ENCODE measurements at regions not wholly inside any gene's neighbourhood (a gene's known extent, or its start where the extent isn't known, plus 50 kb on each side); places are given as distances from the start of the nearest gene placed in this dataset.

DNA sequence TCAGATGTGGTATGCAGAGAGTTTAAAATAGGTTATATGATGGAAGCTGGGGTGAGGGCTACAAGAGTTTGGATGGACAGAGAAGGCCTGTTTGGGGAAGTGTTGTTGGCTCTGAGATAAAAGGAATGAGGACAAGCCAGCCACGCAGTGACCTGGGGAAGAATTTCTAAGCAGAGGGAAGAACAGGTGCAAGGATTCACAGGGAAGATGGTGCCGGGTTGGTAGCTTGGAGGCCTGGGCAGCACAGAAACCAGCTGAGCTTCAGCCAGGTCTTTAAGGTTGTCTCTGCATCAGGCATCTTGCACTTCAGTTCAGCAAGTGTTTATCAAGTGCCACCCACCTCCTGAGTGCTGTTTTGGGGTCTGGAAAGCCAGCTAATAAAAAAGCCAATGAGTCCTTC is 1163.7 kb downstream of the AACS start:
- TF ChIP-seq, protein P1, sequence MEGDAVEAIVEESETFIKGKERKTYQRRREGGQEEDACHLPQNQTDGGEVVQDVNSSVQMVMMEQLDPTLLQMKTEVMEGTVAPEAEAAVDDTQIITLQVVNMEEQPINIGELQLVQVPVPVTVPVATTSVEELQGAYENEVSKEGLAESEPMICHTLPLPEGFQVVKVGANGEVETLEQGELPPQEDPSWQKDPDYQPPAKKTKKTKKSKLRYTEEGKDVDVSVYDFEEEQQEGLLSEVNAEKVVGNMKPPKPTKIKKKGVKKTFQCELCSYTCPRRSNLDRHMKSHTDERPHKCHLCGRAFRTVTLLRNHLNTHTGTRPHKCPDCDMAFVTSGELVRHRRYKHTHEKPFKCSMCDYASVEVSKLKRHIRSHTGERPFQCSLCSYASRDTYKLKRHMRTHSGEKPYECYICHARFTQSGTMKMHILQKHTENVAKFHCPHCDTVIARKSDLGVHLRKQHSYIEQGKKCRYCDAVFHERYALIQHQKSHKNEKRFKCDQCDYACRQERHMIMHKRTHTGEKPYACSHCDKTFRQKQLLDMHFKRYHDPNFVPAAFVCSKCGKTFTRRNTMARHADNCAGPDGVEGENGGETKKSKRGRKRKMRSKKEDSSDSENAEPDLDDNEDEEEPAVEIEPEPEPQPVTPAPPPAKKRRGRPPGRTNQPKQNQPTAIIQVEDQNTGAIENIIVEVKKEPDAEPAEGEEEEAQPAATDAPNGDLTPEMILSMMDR (IDR thresholded peaks at IDR 0.05; ENCODE audit: low read depth, low read length): no peak
- no peak for DNase-seq (ENCODE audit: low read depth in 2 of 2)

DNA sequence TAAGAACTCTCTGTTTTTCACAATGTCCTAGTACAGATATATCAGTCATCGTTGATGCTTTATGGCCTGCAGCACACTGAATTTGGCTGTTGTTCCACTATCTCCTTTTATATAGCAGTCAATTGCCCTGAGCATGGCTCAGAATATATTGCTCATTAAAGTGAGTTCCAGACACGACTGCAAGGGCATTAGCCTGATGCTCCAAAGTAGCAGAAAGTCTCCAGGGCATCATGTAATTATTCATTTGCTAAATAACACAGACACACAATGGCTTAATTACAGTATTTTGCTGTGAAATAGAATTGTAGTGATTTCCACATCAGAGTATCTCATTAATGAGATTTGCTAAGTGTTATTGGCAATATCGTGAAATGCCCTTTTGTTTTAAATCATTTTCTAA is 1167.5 kb downstream of the AACS start:
- TF ChIP-seq, protein P1 (IDR thresholded peaks at IDR 0.05; ENCODE audit: low read depth, low read length): no peak
- no peak for DNase-seq (ENCODE audit: low read depth in 2 of 2)

More for the DNA sequence above, 1163.7 kb downstream of the AACS start:
- no peak overlapping the region for H3K4me3 ChIP-seq (replicated peaks in 1 of 2; ENCODE audit: low read depth in 2 of 2, low read length in 2 of 2)

DNA sequence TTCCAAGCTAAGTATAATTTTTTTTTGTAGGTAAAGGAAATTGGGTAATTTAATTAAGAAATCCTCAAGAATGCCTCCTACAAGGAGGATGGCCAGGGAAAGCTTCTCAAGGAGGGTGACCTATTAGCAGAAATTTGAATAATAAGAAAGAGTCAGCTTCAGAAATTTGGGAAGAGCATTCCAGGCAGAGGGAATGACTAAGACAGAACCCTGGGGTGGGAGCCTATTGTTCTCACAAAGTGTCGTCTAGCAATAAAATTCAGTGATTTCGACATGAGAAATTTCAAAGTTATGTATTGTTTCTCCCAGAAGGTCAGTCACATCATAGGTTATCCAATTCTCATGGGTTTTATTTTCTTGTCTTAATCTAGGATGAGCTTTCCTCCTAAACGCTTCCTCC is 1168.4 kb downstream of the AACS start:
- TF ChIP-seq, protein P1 (IDR thresholded peaks at IDR 0.05; ENCODE audit: low read depth, low read length): no peak
- H3K4me3 ChIP-seq (replicated peaks in 1 of 2; ENCODE audit: low read depth in 2 of 2, low read length in 2 of 2): no peak overlapping the region
- peak in 1 of 2 donors; percentile 69 for DNase-seq (ENCODE audit: low read depth in 2 of 2)

More for the DNA sequence above, 1167.5 kb downstream of the AACS start:
- H3K4me3 ChIP-seq (replicated peaks in 1 of 2; ENCODE audit: low read depth in 2 of 2, low read length in 2 of 2): no peak overlapping the region

DNA sequence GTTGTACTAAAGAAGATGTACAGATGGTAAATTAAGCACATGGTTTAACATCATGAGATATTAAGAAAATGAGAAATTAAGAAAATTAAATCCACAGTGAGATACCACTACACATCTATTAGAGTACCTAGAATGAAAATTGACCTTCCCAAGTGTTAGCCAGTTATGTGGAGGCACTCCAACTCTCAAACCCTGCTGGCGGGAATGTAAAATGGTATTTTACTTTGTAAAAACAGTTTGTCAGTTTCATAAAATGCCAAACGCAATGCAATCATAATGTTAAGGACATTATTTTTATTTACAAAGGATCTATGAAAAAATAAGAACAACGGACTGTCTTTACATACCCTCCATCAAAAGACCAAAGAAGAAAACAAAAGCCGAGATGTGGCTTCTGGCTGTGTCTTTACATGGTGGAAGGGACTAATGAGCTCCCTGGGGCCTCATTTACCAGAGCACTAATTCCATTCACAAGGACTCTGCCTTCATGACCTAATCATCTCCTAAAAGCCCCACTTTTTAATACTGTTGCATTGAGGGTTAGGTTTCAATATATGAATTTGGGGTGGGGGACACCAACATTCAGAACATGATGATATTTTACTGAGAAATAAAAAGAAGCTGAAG is 1178.7 kb downstream of the AACS start:
- no peak overlapping the region for H3K4me3 ChIP-seq (replicated peaks in 1 of 2; ENCODE audit: low read depth in 2 of 2, low read length in 2 of 2)
- TF ChIP-seq, protein P1 (IDR thresholded peaks at IDR 0.05; ENCODE audit: low read depth, low read length): no peak

DNA sequence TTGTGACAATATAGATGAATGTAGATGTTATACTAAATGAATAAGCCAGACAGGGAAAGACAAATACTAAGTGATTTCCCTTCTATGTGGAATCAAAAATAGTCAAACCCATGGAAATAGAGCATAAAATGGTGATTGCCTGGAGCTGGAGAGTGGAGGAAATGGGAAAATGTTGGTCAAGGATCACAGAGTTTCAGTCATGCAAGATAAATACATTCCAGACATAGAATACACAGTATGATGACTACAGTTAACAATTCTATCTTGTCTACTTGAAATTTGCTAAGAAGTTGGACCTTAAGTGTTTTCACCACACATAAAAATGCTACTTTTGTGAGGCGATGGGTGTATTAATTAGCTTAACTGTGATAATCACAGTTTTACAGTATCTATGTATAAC is 1182.7 kb downstream of the AACS start:
- no peak overlapping the region for H3K4me3 ChIP-seq (replicated peaks in 1 of 2; ENCODE audit: low read depth in 2 of 2, low read length in 2 of 2)
- no peak for DNase-seq (ENCODE audit: low read depth in 2 of 2)
- TF ChIP-seq, protein P1 (IDR thresholded peaks at IDR 0.05; ENCODE audit: low read depth, low read length): no peak

More for the DNA sequence above, 1178.7 kb downstream of the AACS start:
- no peak for DNase-seq (ENCODE audit: low read depth in 2 of 2)

DNA sequence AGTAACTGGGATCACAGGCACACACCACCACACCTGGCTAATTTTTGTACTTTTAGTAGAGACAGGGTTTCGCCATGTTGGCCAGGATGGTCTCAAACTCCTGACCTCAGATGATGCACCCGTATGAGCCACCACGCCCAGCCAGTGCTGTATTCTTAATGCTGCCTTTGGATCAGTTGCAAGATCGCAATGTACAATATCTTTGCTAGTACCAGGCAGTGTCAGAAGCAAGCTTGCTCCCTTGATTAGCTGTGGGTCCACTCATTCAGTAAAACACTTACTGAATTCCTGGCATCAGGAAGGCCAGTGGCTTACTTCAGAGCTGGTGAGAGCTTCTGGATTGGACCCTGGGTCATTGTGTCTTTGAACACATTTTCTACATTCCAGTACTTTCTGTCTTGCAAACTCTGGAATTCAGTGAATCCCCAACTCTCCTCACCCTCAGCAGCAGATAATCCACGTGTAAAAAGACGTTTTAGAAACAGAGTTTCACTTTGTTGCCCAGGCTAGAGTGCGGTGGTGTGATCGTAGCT is 1183.7 kb downstream of the AACS start:
- peak; percentile 0 to 15 for DNase-seq (ENCODE audit: low read depth in 2 of 2)
- H3K4me3 ChIP-seq (replicated peaks in 1 of 2; ENCODE audit: low read depth in 2 of 2, low read length in 2 of 2): no peak overlapping the region
- TF ChIP-seq, protein P1 (IDR thresholded peaks at IDR 0.05; ENCODE audit: low read depth, low read length): no peak

Data from cardiac fibroblast (primary cell).